SH-SY5Y (cell line): ENCODE measurements at regions not wholly inside any gene's neighbourhood (a gene's known extent, or its start where the extent isn't known, plus 50 kb on each side); places are given as distances from the start of the nearest gene placed in this dataset.

Experiments
- GATA2 ChIP-seq: IDR thresholded peaks from 2 replicates; pipeline ENCODE4 v1.6.1; 2011; ENCODE audit warnings: mild to moderate bottlenecking, low read depth, low read length
- GATA3 ChIP-seq: IDR thresholded peaks from 2 replicates; pipeline ENCODE4 v1.6.1; 2011; ENCODE audit warnings: low read depth, mild to moderate bottlenecking, low read length, moderate library complexity

DNA sequence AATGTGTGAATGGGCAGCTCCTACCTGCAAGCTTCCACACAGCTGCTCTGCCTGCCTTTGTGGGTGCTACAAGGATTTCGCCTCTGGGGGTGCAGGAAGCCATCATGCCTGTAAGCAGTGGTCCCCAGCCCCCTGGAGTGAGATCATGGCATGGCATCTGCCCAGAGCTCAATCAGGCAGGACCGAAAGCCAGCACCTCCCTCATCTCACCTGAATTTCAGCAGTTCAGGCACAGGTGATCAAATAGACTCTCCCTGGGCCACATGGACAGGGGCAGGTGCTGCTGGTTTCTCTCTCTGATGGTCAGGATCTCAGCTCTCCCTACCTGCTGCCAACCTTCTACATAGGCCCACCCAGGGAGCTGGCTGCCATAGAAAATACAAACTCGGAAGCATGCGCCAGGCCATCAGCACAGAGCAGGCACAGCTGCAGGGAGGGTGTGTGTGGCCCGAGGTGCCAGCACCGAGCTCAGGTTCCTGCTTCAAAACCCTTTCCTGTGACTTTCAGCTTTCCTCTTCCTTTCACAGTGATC lies 133.2 kb upstream of the ID2 start:
- TF ChIP-seq GATA2 (no peak), GATA3 (no peak)
